ENCODE measurements at regions not wholly inside any gene's neighbourhood (a gene's known extent, or its start where the extent isn't known, plus 50 kb on each side); places are given as distances from the start of the nearest gene placed in this dataset.

DNA sequence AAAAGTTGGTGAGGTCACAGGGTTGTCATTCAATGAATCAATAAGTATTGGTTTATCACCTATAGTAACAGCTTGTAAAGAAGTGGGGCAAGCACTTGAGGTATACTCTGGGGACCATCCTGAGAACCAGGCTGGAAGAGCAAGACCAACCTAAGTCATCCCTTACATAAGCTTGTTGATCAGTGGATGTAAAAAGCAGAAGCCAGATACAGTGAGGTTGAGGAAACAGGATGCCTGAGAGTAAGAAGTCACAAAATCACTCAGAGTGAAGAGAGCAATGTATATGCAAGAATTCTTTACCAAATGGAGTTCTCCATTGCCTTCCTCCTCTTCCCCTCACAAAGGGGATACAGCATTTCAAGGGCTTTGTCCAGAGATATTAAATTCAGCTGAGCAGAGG lies 76.3 kb upstream of the PACRGL start:
- Mint-ChIP-seq H3K4me3 (no peak overlapping the region), H3K9me3 (no peaks in the 10 kb centered on the region), H3K4me1 (no peaks in the 10 kb centered on the region), H3K27me3 (peaks cover 14% of the 10 kb centered on the region), H3K36me3 (no peaks in the 10 kb centered on the region), H3K27ac (no peak overlapping the region)
- no peak for DNase-seq

DNA sequence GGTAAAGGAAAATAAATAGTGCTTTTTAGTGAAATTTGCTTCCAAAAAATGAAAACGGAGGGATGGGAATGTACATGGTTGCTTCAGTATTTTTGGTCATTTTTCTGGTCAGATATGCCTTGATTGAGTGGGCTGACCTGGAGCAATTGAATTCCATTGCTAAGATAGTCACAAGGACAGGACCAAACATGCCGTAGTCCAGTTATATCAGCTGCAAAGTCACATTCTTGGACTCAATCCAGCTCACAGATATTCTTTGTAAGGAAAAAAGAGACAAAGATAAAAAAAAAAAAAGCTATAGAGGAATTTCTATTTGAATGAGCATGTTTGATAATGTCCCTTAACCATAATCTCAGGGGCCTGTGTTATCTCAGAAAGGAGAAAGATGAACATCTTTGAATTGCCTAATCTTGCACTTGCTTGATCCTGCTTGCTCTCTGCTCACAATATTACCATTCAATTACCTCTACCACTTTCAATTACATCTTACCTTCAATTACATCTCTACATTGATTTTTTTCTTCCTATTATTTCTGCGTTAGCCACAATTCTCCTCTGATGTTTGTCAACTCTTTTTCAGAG lies 75.4 kb upstream of the PACRGL start:
- no peaks in the 10 kb centered on the region for H3K4me1 Mint-ChIP-seq
- no peak for DNase-seq
- H3K9me3 Mint-ChIP-seq = no peaks in the 10 kb centered on the region
- no peaks in the 10 kb centered on the region for H3K36me3 Mint-ChIP-seq
- peaks cover 14% of the 10 kb centered on the region for H3K27me3 Mint-ChIP-seq
- H3K27ac Mint-ChIP-seq = no peak overlapping the region
- no peak overlapping the region for H3K4me3 Mint-ChIP-seq

DNA sequence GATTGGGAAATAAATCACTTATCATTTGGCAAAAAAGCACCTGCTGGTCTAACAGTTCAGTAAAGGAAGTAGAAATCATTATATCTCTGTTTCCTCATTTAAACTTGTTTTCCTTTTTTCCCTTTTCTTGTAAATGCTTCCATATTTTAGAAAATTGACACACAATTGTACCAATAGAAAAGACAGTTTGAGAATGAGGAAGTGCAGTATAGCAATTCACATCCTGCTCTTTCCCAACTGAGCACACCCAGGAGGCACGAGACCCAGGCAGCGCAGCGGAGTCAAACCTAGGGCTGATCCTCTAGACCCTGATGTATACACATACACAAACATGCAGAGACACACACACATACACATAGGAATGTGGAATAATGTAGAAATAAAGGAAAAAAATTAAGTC lies 74.8 kb upstream of the PACRGL start:
- Mint-ChIP-seq H3K36me3 (no peaks in the 10 kb centered on the region), H3K27me3 (peaks cover 11% of the 10 kb centered on the region), H3K9me3 (no peaks in the 10 kb centered on the region), H3K4me1 (no peaks in the 10 kb centered on the region), H3K27ac (no peak overlapping the region), H3K4me3 (no peak overlapping the region)
- DNase-seq = no peak

DNA sequence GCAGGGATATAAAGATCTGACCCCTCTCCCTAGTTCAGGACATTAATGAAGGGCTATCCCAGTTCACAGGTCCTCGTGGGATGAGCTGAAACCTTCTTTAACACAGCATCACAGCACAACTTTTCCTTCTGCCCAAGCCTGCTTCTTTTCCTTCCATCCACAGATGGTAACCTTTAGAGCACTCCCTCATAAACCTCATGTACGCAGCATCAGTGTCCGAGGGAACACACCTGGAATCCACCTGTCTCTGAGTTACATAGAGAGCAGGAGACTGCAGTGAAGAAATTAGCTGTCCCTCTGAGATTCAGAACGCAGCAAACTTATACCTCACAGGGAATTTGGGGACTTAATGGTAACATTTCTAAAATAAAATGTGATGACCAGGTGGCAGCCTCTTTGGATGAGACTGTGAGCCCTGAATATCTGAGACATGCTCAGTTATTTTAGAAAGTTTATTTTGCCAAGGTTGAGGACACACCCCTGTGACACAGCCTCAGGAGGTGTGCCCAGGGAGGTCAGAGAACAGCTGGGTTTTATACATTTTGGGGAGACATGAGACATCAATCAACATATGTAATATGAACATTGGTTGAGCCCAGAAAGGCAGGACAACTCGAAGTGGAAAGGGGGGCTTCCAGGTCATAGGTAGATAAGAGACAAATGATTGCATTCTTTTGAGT lies 73.8 kb upstream of the PACRGL start:
- no peak overlapping the region for H3K4me3 Mint-ChIP-seq
- H3K36me3 Mint-ChIP-seq = no peaks in the 10 kb centered on the region
- H3K9me3 Mint-ChIP-seq = no peaks in the 10 kb centered on the region
- peaks cover 11% of the 10 kb centered on the region for H3K27me3 Mint-ChIP-seq
- DNase-seq = no peak
- H3K27ac Mint-ChIP-seq = no peak overlapping the region
- no peaks in the 10 kb centered on the region for H3K4me1 Mint-ChIP-seq

DNA sequence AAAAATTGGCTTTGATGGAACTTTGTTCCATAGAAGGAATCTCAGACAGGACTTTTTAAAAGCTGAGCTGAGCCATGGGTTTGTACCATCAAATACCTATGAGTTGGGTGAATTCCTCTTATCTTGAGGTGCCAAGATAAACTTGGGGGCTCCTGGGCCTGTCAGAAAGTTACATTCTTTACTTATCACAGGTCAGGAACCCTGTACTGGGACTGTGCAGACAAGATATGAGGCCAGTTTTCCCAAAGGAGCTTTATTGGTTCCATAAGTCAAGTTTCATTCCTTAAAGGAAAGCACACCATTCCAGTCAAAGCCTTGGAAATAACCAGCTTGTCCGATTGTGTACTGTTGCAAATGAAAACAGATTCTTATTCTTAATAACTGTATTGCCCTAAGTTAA lies 72.4 kb upstream of the PACRGL start:
- no peak overlapping the region for H3K4me3 Mint-ChIP-seq
- H3K4me1 Mint-ChIP-seq = no peaks in the 10 kb centered on the region
- DNase-seq = no peak
- no peaks in the 10 kb centered on the region for H3K9me3 Mint-ChIP-seq
- peaks cover 11% of the 10 kb centered on the region for H3K27me3 Mint-ChIP-seq
- no peaks in the 10 kb centered on the region for H3K36me3 Mint-ChIP-seq
- no peak overlapping the region for H3K27ac Mint-ChIP-seq

DNA sequence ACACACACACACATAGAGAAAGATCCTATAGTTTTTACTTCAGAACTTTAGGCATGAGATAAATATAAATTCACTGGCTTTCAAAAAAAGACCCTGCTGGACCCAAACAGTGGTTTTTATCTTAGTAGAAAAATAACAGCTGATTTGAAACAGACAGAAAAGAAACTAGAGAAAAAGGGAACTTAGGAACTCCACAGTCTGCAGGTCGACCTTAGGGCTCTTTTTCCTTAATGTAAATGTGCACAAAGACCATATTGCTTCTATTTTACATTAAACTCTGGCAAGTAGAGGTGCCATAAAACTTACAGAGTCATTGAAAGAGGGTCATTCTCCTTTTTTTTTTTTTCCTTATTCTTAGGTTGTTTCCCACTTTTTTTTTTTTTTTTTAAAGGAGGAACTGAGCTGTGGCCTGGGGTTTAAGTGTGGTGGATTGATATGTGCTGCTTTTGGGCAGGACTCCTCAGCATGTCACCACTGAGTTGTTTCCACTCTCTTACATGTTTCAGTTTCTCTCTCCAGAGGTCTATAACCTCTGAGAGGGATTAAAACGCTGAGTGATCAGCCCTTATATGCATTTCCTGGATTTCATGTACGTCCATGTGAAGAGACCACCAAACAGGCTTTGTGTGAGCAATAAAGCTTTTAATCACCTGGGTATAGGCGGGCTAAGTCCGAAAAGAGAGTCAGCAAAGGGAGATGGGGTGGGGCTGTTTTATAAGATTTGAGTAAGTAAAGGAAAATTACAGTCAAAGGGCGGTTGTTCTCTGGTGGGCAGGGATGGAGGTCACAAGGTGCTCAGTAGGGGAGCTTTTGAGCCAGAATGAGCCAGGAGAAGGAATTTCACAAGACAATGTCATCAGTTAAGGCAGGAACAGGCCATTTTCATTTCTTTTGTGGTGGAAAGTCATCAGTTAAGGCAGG lies 70.8 kb upstream of the PACRGL start:
- no peak for DNase-seq
- Mint-ChIP-seq H3K36me3 (no peaks in the 10 kb centered on the region), H3K9me3 (no peaks in the 10 kb centered on the region), H3K4me1 (no peaks in the 10 kb centered on the region), H3K27me3 (peaks cover 6% of the 10 kb centered on the region), H3K4me3 (no peak overlapping the region), H3K27ac (no peak overlapping the region)

DNA sequence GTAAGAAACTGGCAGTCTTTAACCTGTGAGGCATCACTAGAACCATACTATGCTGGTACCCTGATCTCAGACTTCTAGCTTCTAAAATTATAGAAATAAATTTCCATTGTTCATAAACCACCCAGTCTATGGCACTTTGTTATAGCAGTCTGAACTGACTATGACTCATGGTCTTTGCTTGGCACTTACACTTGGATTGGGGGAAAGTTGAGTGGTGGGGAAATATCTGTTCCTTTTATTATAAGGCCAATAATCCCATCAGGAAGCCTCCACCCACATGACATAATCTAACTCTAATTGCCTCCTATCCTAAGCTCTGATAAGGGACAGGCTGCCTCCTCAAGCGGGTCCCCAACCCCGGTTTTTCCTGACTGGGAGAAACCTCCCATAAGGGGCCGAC lies 61.4 kb upstream of the PACRGL start:
- no peak for DNase-seq
- H3K4me3 Mint-ChIP-seq = no peak overlapping the region
- peaks cover 7% of the 10 kb centered on the region for H3K27me3 Mint-ChIP-seq
- no peaks in the 10 kb centered on the region for H3K9me3 Mint-ChIP-seq
- no peaks in the 10 kb centered on the region for H3K36me3 Mint-ChIP-seq
- no peak overlapping the region for H3K27ac Mint-ChIP-seq
- no peaks in the 10 kb centered on the region for H3K4me1 Mint-ChIP-seq

DNA sequence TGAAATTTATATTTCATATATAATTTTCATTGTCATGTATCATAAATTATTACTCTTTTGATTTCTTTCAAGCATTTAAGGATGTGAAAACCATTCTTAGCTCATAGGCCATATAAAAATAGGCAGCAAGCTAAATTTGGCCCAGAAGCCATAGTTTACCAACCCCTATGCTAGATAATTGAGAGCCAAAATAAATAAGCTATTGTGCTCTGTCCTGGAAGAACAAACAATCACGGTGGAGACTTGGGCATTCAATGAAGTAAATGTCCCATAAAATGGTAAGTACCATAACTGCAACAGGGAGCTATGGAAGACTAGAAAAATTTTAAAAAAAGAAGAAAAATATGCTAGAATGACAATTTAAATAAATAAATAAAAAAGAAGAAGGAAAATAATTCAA lies 60.9 kb upstream of the PACRGL start:
- no peak for DNase-seq
- Mint-ChIP-seq H3K36me3 (no peaks in the 10 kb centered on the region), H3K4me1 (no peaks in the 10 kb centered on the region), H3K4me3 (no peak overlapping the region), H3K27me3 (peaks cover 7% of the 10 kb centered on the region), H3K27ac (no peak overlapping the region), H3K9me3 (no peaks in the 10 kb centered on the region)

DNA sequence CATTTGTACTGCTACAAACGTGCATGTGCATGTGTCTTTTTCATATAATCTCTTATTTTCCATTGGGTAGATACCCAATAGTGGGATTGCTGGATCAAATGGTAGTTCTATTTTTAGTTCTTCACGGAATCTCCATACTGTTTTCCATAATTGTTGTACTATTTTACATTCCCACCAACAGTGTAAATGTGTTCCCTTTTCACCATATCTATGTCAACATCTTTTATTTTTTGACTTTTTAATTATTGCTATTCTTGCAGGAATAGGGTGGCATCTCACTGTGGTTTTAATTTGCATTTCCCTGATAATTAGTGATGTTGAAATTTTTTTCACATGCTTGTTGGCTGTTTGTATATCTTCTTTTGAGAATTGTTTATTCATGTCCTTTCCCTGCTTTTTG lies 59.3 kb upstream of the PACRGL start:
- no peak for DNase-seq
- Mint-ChIP-seq H3K36me3 (no peaks in the 10 kb centered on the region), H3K27me3 (peaks cover 11% of the 10 kb centered on the region), H3K4me1 (no peaks in the 10 kb centered on the region), H3K27ac (no peak overlapping the region), H3K9me3 (no peaks in the 10 kb centered on the region), H3K4me3 (no peak overlapping the region)

DNA sequence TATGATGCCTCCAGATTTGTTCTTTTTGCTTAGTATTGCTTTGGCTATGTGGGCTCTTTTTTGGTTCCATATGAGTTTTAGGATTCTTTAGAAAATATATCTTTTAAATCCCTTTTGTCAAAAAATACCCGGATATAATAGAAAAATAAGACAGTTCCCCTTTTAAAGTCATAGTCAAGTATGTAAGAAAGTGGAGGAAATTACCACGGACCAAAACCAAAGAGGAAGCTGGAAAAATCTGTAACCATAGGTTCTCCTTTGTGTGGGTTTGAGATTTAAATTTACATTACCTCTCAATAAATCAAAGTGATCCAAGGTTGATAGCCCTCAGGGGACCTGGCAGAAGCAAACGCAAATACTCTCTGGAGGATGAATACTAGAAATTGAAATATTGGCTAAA lies 58.3 kb upstream of the PACRGL start:
- Mint-ChIP-seq H3K9me3 (no peaks in the 10 kb centered on the region), H3K27ac (no peak overlapping the region), H3K4me3 (no peak overlapping the region), H3K4me1 (no peaks in the 10 kb centered on the region), H3K27me3 (peaks cover 16% of the 10 kb centered on the region), H3K36me3 (no peaks in the 10 kb centered on the region)
- DNase-seq = no peak

DNA sequence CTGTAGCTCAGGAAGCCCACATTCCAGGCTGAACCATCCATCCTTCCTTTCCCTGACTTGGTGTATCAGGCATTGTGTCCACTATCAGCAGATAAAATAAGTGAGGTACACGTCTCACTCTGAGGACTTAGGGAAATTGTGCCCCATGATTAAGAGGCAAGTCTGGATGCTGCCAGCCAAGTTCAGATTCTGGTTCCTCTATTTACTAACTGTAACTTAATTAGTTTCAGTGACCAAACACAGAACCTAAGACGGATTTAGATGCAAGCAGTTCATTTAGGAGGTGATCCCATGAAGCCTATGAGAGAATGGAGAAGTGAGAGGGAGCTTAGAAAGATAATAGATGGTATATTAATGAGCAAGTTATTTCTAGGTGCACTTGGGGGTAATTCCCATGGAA lies 56.6 kb upstream of the PACRGL start:
- Mint-ChIP-seq H3K9me3 (no peaks in the 10 kb centered on the region), H3K36me3 (no peaks in the 10 kb centered on the region), H3K4me1 (no peaks in the 10 kb centered on the region), H3K27me3 (peaks cover 16% of the 10 kb centered on the region), H3K27ac (no peak overlapping the region), H3K4me3 (no peak overlapping the region)
- no peak for DNase-seq

DNA sequence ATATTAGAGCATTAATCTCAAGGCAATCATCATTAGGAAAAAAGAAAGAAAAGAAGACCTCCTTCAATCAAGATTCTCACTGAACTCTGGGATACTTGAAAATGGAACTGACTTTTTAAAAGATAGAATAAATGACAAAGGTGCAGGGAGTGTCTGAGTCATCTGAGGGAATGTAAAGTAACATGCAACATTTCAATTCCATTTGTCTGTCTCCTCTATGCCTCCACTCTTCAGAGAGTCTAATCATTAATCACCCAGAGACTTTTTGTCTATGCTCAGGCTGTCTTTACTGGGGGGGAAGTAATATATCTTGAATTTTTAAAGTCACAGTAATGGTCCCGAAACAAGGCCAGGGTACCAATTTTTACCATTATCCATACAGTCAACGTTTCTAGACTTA lies 55.0 kb upstream of the PACRGL start:
- no peak for DNase-seq
- Mint-ChIP-seq H3K4me3 (no peak overlapping the region), H3K36me3 (no peaks in the 10 kb centered on the region), H3K27me3 (peaks cover 19% of the 10 kb centered on the region), H3K4me1 (no peaks in the 10 kb centered on the region), H3K9me3 (no peaks in the 10 kb centered on the region), H3K27ac (no peak overlapping the region)

DNA sequence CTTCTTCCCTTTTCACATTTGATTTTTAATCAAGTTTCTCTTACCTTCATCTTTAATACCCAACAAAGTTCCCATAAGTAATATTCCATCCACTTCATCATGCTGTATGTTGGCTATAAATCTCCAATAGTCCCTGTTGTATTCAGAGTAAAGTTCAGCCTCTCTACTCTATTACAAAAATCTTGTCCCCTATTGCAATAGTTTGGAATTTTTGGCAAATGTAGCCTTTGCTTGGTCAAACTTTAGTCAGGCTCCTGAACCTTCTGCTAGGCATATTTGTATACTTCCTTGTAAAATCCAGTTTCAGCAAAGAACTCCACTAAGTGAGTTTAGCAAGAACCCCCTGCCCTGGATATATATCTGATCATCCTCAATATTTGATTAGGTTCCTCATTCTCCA lies 54.0 kb upstream of the PACRGL start:
- H3K27me3 Mint-ChIP-seq = peaks cover 19% of the 10 kb centered on the region
- H3K4me3 Mint-ChIP-seq = no peak overlapping the region
- peaks cover under 1% of the 10 kb centered on the region for H3K9me3 Mint-ChIP-seq
- H3K27ac Mint-ChIP-seq = no peak overlapping the region
- no peaks in the 10 kb centered on the region for H3K36me3 Mint-ChIP-seq
- no peaks in the 10 kb centered on the region for H3K4me1 Mint-ChIP-seq
- DNase-seq = no peak

All from activated naive CD8-positive, alpha-beta T cell treated with anti-CD3 and anti-CD28 coated beads for 36 hours (primary cell).